ENCODE measurements at regions not wholly inside any gene's neighbourhood (a gene's known extent, or its start where the extent isn't known, plus 50 kb on each side); places are given as distances from the start of the nearest gene placed in this dataset.

GRCh38 chr18:47748847-47749599 lies 181.4 kb downstream of the SMAD2 start:
- DNase-seq (peak; percentile 37), ATAC-seq (ENCODE audit: low read depth) (peak; percentile 100)
- H3K27me3 ChIP-seq (ENCODE audit: control insufficient read depth, insufficient read depth, low read length) = peaks cover 2% of the 10 kb centered on the region; the same call in 1 of the 2 replicates
- no peak overlapping the region for H2BK5ac ChIP-seq (ENCODE audit: low read depth, low read length, poor library complexity, severe bottlenecking)
- H3K79me1 ChIP-seq (ENCODE audit: low read depth in 1 of 2, low read length in 2 of 2) = no peaks in the 10 kb centered on the region
- peak overlapping the region; percentile 56 for H2AK9ac ChIP-seq (replicated peaks; ENCODE audit: low read depth, low read length, poor library complexity)
- intact Hi-C loops (cut with micrococcal nuclease) = loop anchor here (1.0 kb wide), 2 partner anchors 534 to 649 kb away; no protein-coding TSS in a partner anchor
- no peaks in the 10 kb centered on the region for H4K20me1 ChIP-seq (ENCODE audit: insufficient read depth, low read length)
- BruUV-seq (replicated peaks) = no TSS peak
- H3K18ac ChIP-seq (ENCODE audit: low read depth, low read length) = no peak overlapping the region
- no peaks in the 10 kb centered on the region for H3K4me1 ChIP-seq (ENCODE audit: control insufficient read depth, insufficient read depth, low read length)
- no peak overlapping the region for H3K56ac ChIP-seq (ENCODE audit: extremely low read depth, insufficient read depth, low read length)
- H4K5ac ChIP-seq (ENCODE audit: low read depth, low read length) = no peak overlapping the region
- no peaks in the 10 kb centered on the region for H3K9me3 ChIP-seq (ENCODE audit: control insufficient read depth, insufficient read depth, low read length)
- no peak overlapping the region for H4K8ac ChIP-seq (ENCODE audit: low read depth in 2 of 2, low read length in 2 of 2)
- POLR2A ChIA-PET (ENCODE audit: unreplicated experiment) = no interaction called here
- H3K36me3 ChIP-seq (ENCODE audit: control insufficient read depth, insufficient read depth, low read length) = no peaks in the 10 kb centered on the region
- H3K23ac ChIP-seq (ENCODE audit: low read depth, low read length) = no peak overlapping the region
- H4K91ac ChIP-seq (ENCODE audit: insufficient read depth, low read depth, low read length) = no peak overlapping the region
- H3K27ac ChIP-seq (ENCODE audit: insufficient read depth, low read length) = no peak overlapping the region
- no peak overlapping the region for H3K9ac ChIP-seq (ENCODE audit: low read depth, low read length)
- no peak overlapping the region for H3K14ac ChIP-seq (replicated peaks; ENCODE audit: low read depth, low read length)
- H3K4me3 ChIP-seq (ENCODE audit: insufficient read depth, low read depth, low read length) = peak overlapping the region; percentile 13; the same call in 1 of the 2 replicates
- in situ Hi-C loops (cut with MboI; ENCODE audit: low sequenced_read_pairs) = loop anchor here (10.0 kb wide), 2 partner anchors 534 to 654 kb away; no protein-coding TSS in a partner anchor
- H3K9me1 ChIP-seq (ENCODE audit: insufficient read depth, low read length) = no peaks in the 10 kb centered on the region
- peak overlapping the region; percentile 77 for H2AFZ ChIP-seq (replicated peaks; ENCODE audit: low read length, poor library complexity)
- no peak overlapping the region for H2AK5ac ChIP-seq (ENCODE audit: low read depth, low read length)
- CTCF ChIA-PET = interaction anchor here (0.5 to 1.3 kb wide), 14 partner anchors 10 to 1635 kb away, joined by 3 to 9 read pairs (median 4); no protein-coding TSS in a partner anchor
- 5% methylated on average over 4 of the region's 60 CpGs; no CpG with 5 or more reads in 1 of the 2 experiments for WGBS, 2 experiments (ENCODE audit: extremely low coverage in 2 of 2, insufficient read length in 1 of 2)
- no peak overlapping the region for H2BK15ac ChIP-seq (ENCODE audit: low read depth, low read length)
- no peak overlapping the region for H2BK20ac ChIP-seq (ENCODE audit: low read depth, low read length)
- dilution Hi-C loops (cut with HindIII; ENCODE audit: low sequenced_read_pairs, unreplicated experiment) = no loop called here
- no peak overlapping the region for H2BK120ac ChIP-seq (ENCODE audit: low read depth, low read length)
- H3K4me2 ChIP-seq (ENCODE audit: low read depth, low read length) = peak overlapping the region; percentile 69
- H3K4ac ChIP-seq (ENCODE audit: low read depth, low read length) = no peak overlapping the region
- peak; percentile 73; the same call in 1 of the 2 replicates for TF ChIP-seq CHD1 (IDR thresholded peaks at IDR 0.05; ENCODE audit: low read depth, low read length)
- no peak for TF ChIP-seq POLR2A (IDR thresholded peaks at IDR 0.05; ENCODE audit: low read depth, low read length)
- no peak for TF ChIP-seq NFE2L2 (IDR thresholded peaks at IDR 0.05; ENCODE audit: low read depth, low read length)
- TF ChIP-seq RAD21 (IDR thresholded peaks at IDR 0.05; ENCODE audit: low read length) = peak; percentile 86
- no peak; the same call in 1 of the 2 replicates for TF ChIP-seq MAFK (IDR thresholded peaks at IDR 0.05; ENCODE audit: low read depth, low read length)
- TF ChIP-seq CEBPB (IDR thresholded peaks at IDR 0.05; ENCODE audit: low read depth, low read length) = no peak
- TF ChIP-seq, protein P1, sequence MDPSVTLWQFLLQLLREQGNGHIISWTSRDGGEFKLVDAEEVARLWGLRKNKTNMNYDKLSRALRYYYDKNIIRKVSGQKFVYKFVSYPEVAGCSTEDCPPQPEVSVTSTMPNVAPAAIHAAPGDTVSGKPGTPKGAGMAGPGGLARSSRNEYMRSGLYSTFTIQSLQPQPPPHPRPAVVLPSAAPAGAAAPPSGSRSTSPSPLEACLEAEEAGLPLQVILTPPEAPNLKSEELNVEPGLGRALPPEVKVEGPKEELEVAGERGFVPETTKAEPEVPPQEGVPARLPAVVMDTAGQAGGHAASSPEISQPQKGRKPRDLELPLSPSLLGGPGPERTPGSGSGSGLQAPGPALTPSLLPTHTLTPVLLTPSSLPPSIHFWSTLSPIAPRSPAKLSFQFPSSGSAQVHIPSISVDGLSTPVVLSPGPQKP (IDR thresholded peaks at IDR 0.05; ENCODE audit: borderline replicate concordance, low read depth, low read length) = no peak
- TF ChIP-seq, protein P2, sequence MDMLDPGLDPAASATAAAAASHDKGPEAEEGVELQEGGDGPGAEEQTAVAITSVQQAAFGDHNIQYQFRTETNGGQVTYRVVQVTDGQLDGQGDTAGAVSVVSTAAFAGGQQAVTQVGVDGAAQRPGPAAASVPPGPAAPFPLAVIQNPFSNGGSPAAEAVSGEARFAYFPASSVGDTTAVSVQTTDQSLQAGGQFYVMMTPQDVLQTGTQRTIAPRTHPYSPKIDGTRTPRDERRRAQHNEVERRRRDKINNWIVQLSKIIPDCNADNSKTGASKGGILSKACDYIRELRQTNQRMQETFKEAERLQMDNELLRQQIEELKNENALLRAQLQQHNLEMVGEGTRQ (IDR thresholded peaks at IDR 0.05; ENCODE audit: low read depth, low read length) = no peak
- TF ChIP-seq BHLHE40 (IDR thresholded peaks at IDR 0.05; ENCODE audit: low read depth, low read length) = 0 out of 2 replicates have a peak, but pooled peaks have one; percentile 6
- TF ChIP-seq RFX5 (IDR thresholded peaks at IDR 0.05; ENCODE audit: low read depth, low read length) = no peak
- TF ChIP-seq FOS (IDR thresholded peaks at IDR 0.05; ENCODE audit: low read depth, low read length) = 0 out of 2 replicates have a peak, but pooled peaks have one; percentile 15
- peak; percentile 26; the same call in 1 of the 2 replicates for TF ChIP-seq MAZ (IDR thresholded peaks at IDR 0.05; ENCODE audit: borderline replicate concordance, low read depth, low read length)
- TF ChIP-seq MXI1 (IDR thresholded peaks at IDR 0.05; ENCODE audit: borderline replicate concordance, low read depth, low read length) = no peak
- TF ChIP-seq RCOR1 (IDR thresholded peaks at IDR 0.05; ENCODE audit: insufficient replicate concordance, low read length) = no peak
